ENCODE measurements at regions not wholly inside any gene's neighbourhood (a gene's known extent, or its start where the extent isn't known, plus 50 kb on each side); places are given as distances from the start of the nearest gene placed in this dataset.

DNA sequence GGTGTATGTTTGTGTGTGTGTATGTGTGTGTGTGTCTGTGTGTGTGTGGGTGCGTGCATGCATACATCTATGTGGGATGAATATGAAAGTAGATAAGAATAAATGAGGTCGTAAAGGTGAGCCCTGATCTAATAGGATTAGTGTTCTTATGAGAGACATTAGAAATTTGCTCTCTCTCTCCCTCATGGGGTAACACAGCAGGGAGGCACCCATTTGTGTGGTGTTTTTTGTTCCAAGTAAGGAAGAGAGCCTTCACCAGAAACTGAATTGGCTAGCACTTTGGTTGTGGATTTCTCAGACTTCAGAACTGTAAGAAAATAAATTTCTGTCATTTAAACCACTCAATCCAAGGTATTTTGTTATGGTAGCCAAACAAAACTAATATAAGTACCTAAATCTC is 353.7 kb upstream of the CHRM2 start:
- Histone ChIP-seq H3K36me3 (ENCODE audit: control insufficient read depth in 1 of 2, insufficient read depth in 2 of 2, low read length in 2 of 2) (no peaks in the 10 kb centered on the region), H3K4me1 (ENCODE audit: control insufficient read depth in 1 of 2, insufficient read depth in 2 of 2, low read length in 2 of 2) (no peaks in the 10 kb centered on the region), H3K9ac (ENCODE audit: low read depth in 1 of 2, low read length in 2 of 2) (no peak overlapping the region), H3K27ac (ENCODE audit: low read depth, low read length) (no peak overlapping the region), H3K4me3 (ENCODE audit: low read depth in 1 of 2, low read length in 2 of 2) (no peak overlapping the region), H3K27me3 (ENCODE audit: control insufficient read depth in 1 of 2, insufficient read depth in 2 of 2, low read length in 2 of 2) (no peaks in the 10 kb centered on the region), H3K9me3 (ENCODE audit: control insufficient read depth in 1 of 2, low read length in 2 of 2) (peaks cover 3 to 5% of the 10 kb centered on the region in 2 donors)

DNA sequence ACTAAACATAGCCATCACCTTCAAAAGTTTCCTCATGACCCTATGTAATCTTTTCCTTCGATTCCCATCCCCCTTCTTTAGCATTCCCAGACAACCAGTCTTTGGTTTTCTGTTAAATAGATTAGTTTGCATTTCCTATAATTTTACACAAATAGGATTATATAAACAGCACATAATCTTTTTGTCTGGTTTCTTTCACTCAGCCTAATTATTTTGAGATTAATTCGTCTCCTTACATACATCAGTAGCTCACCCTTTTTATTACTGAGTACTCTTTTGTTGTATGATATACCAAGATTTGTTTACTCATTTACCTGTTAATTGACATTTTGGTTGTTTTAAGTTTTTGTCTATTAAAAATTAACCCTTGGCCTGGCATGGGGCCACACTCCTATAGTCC is 354.7 kb upstream of the CHRM2 start:
- Histone ChIP-seq H3K27ac (ENCODE audit: low read depth, low read length) (no peak overlapping the region), H3K4me1 (ENCODE audit: control insufficient read depth in 1 of 2, insufficient read depth in 2 of 2, low read length in 2 of 2) (no peaks in the 10 kb centered on the region), H3K9ac (ENCODE audit: low read depth in 1 of 2, low read length in 2 of 2) (no peak overlapping the region), H3K9me3 (ENCODE audit: control insufficient read depth in 1 of 2, low read length in 2 of 2) (peaks cover 3 to 7% of the 10 kb centered on the region in 2 donors), H3K27me3 (ENCODE audit: control insufficient read depth in 1 of 2, insufficient read depth in 2 of 2, low read length in 2 of 2) (no peaks in the 10 kb centered on the region), H3K36me3 (ENCODE audit: control insufficient read depth in 1 of 2, insufficient read depth in 2 of 2, low read length in 2 of 2) (no peaks in the 10 kb centered on the region), H3K4me3 (ENCODE audit: low read depth in 1 of 2, low read length in 2 of 2) (no peak overlapping the region)

DNA sequence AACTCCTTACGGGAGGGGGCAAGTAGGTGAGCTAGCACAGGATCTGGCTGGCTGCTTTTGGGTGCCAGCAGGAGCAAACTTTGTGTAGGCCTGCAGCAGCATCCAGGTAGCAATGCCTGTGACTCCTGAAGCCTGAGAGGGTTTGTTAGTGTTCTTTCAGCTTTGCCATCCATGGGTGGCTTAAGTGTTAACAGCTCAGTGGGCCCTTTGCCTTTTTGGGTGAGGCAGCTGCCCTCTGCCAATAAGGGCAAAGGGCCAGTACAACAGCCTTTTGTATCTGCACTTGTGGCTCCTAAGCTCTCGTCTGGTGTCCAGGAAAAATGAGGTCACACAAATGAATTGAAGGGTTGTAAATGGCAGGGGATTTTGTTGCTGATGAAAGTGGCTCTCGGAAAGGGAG is 359.0 kb upstream of the CHRM2 start:
- Histone ChIP-seq H3K27me3 (ENCODE audit: control insufficient read depth in 1 of 2, insufficient read depth in 2 of 2, low read length in 2 of 2) (no peaks in the 10 kb centered on the region), H3K9me3 (ENCODE audit: control insufficient read depth in 1 of 2, low read length in 2 of 2) (peaks cover 0 to 6% of the 10 kb centered on the region in 2 donors), H3K36me3 (ENCODE audit: control insufficient read depth in 1 of 2, insufficient read depth in 2 of 2, low read length in 2 of 2) (no peaks in the 10 kb centered on the region), H3K27ac (ENCODE audit: low read depth, low read length) (no peak overlapping the region), H3K4me1 (ENCODE audit: control insufficient read depth in 1 of 2, insufficient read depth in 2 of 2, low read length in 2 of 2) (no peaks in the 10 kb centered on the region), H3K9ac (ENCODE audit: low read depth in 1 of 2, low read length in 2 of 2) (no peak overlapping the region), H3K4me3 (ENCODE audit: low read depth in 1 of 2, low read length in 2 of 2) (no peak overlapping the region)

DNA sequence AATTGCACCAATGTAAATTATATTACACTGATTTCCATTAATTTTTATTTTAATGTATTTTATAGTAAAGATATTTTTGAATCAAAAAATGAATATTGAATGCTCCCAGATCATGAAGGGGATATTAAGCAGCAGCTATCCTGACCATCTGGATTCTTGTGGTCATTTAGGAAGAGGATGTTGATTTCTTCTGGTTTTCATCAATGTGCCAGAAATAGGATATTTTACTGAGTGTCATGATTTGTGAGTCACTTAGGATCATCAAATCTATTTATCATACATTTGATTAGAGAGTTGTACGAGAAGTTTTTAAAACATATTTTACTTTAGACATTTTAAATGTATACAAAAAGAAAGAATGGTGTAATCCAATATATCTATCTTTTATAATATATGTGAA is 366.3 kb upstream of the CHRM2 start:
- no peaks in the 10 kb centered on the region for H3K4me1 ChIP-seq (ENCODE audit: control insufficient read depth in 1 of 2, insufficient read depth in 2 of 2, low read length in 2 of 2)
- H3K9me3 ChIP-seq (ENCODE audit: control insufficient read depth in 1 of 2, low read length in 2 of 2): peaks cover 0 to 2% of the 10 kb centered on the region in 2 donors
- no peak overlapping the region for H3K9ac ChIP-seq (ENCODE audit: low read depth in 1 of 2, low read length in 2 of 2)
- H3K4me3 ChIP-seq (ENCODE audit: low read depth in 1 of 2, low read length in 2 of 2): no peak overlapping the region
- no peaks in the 10 kb centered on the region for H3K36me3 ChIP-seq (ENCODE audit: control insufficient read depth in 1 of 2, insufficient read depth in 2 of 2, low read length in 2 of 2)
- no peak overlapping the region for H3K27ac ChIP-seq (ENCODE audit: low read depth, low read length)
- H3K27me3 ChIP-seq (ENCODE audit: control insufficient read depth in 1 of 2, insufficient read depth in 2 of 2, low read length in 2 of 2): no peaks in the 10 kb centered on the region

DNA sequence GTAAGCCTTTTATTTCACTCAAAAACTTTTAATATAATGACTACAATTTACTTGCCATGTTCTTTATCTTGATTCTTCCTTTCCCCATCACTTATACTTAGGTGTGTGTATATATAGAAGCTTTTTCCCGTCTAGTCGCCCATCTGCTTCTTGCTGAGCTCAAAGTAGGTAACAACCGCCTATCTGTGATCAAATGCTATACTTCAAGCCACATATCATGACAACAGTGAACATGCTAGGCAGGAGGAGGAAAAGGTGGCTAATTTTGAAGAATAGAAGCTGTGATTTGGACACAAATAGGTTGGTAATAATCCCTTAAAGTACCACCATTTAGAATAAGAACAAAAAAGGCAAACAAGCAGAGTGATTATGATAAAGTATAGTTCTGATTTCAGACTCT is 367.3 kb upstream of the CHRM2 start:
- no peak overlapping the region for H3K4me3 ChIP-seq (ENCODE audit: low read depth in 1 of 2, low read length in 2 of 2)
- H3K36me3 ChIP-seq (ENCODE audit: control insufficient read depth in 1 of 2, insufficient read depth in 2 of 2, low read length in 2 of 2): no peaks in the 10 kb centered on the region

DNA sequence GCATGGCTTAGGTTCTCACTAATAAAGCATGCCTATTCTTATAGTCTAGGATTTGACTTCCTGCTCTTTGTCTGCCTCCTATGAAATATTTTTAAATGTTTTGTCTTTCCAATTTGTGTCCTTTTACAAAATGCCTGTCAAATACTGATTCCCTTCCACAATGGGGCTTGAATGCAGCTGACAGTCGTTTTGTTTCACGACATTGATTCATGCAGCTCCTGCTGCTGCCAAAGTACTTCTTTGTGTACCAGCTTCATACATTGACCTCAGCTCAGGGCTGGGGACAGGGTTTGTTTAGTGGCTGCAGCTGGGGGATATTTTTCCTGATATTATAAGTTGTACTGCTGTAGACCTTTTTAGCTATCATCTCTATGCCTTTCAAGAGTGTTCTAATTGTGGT is 371.9 kb upstream of the CHRM2 start:
- no peak overlapping the region for H3K27ac ChIP-seq (ENCODE audit: low read depth, low read length)
- H3K27me3 ChIP-seq (ENCODE audit: control insufficient read depth in 1 of 2, insufficient read depth in 2 of 2, low read length in 2 of 2): no peaks in the 10 kb centered on the region
- no peak overlapping the region for H3K4me3 ChIP-seq (ENCODE audit: low read depth in 1 of 2, low read length in 2 of 2)
- no peak overlapping the region for H3K9ac ChIP-seq (ENCODE audit: low read depth in 1 of 2, low read length in 2 of 2)
- no peaks in the 10 kb centered on the region for H3K4me1 ChIP-seq (ENCODE audit: control insufficient read depth in 1 of 2, insufficient read depth in 2 of 2, low read length in 2 of 2)
- peaks cover 0 to 3% of the 10 kb centered on the region in 2 donors for H3K9me3 ChIP-seq (ENCODE audit: control insufficient read depth in 1 of 2, low read length in 2 of 2)
- no peaks in the 10 kb centered on the region for H3K36me3 ChIP-seq (ENCODE audit: control insufficient read depth in 1 of 2, insufficient read depth in 2 of 2, low read length in 2 of 2)

More for the DNA sequence above, 367.3 kb upstream of the CHRM2 start:
- Histone ChIP-seq H3K27ac (ENCODE audit: low read depth, low read length) (no peak overlapping the region), H3K4me1 (ENCODE audit: control insufficient read depth in 1 of 2, insufficient read depth in 2 of 2, low read length in 2 of 2) (no peaks in the 10 kb centered on the region), H3K27me3 (ENCODE audit: control insufficient read depth in 1 of 2, insufficient read depth in 2 of 2, low read length in 2 of 2) (no peaks in the 10 kb centered on the region), H3K9me3 (ENCODE audit: control insufficient read depth in 1 of 2, low read length in 2 of 2) (peaks cover 0 to 2% of the 10 kb centered on the region in 2 donors), H3K9ac (ENCODE audit: low read depth in 1 of 2, low read length in 2 of 2) (no peak overlapping the region)

DNA sequence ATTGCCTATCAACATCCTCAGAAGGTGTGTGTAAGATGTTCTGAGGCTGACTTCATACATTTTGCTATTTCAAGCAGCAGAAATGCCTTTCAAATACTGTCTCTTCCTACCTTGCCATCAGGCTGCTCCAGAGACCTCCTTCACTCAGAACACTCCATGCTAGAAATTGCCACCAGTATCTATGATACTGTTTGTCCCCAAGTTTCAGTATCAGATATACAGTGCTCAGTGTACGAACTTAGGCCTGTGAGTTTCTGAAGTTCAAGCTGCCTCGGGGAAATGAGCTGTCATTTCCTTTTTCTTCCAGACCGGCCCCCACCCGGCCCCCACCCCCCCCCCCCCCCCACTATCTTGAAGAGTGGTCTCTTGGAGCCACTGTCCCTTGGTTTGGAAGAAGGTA is 373.4 kb upstream of the CHRM2 start:
- H3K27ac ChIP-seq (ENCODE audit: low read depth, low read length): no peak overlapping the region
- H3K9me3 ChIP-seq (ENCODE audit: control insufficient read depth in 1 of 2, low read length in 2 of 2): peaks cover 0 to 3% of the 10 kb centered on the region in 2 donors
- no peak overlapping the region for H3K9ac ChIP-seq (ENCODE audit: low read depth in 1 of 2, low read length in 2 of 2)
- H3K27me3 ChIP-seq (ENCODE audit: control insufficient read depth in 1 of 2, insufficient read depth in 2 of 2, low read length in 2 of 2): no peaks in the 10 kb centered on the region
- no peaks in the 10 kb centered on the region for H3K36me3 ChIP-seq (ENCODE audit: control insufficient read depth in 1 of 2, insufficient read depth in 2 of 2, low read length in 2 of 2)
- no peak overlapping the region for H3K4me3 ChIP-seq (ENCODE audit: low read depth in 1 of 2, low read length in 2 of 2)
- no peaks in the 10 kb centered on the region for H3K4me1 ChIP-seq (ENCODE audit: control insufficient read depth in 1 of 2, insufficient read depth in 2 of 2, low read length in 2 of 2)

DNA sequence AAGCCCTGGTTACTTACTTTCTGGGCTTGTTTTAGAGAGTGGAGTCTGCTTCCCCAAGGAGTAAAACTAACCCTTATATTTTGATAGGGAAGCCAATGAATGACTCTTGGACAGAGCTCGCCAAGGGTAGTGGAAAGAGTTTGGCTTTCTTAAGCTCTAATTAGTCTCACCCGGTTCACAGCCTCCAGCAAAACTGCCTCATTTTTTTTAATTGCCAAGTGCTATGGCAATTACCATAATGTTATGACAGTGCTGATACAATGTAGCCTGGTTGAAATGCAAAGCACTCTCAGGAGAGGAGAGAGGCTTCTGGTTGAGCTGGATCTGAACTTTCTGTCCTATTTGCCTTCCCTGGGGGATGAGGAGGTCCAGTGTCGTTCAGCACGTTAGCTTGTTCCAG is 376.1 kb upstream of the CHRM2 start:
- Histone ChIP-seq H3K9me3 (ENCODE audit: control insufficient read depth in 1 of 2, low read length in 2 of 2) (peaks cover 0 to 3% of the 10 kb centered on the region in 2 donors), H3K4me1 (ENCODE audit: control insufficient read depth in 1 of 2, insufficient read depth in 2 of 2, low read length in 2 of 2) (no peaks in the 10 kb centered on the region), H3K9ac (ENCODE audit: low read depth in 1 of 2, low read length in 2 of 2) (no peak overlapping the region), H3K36me3 (ENCODE audit: control insufficient read depth in 1 of 2, insufficient read depth in 2 of 2, low read length in 2 of 2) (no peaks in the 10 kb centered on the region), H3K27ac (ENCODE audit: low read depth, low read length) (no peak overlapping the region), H3K27me3 (ENCODE audit: control insufficient read depth in 1 of 2, insufficient read depth in 2 of 2, low read length in 2 of 2) (no peaks in the 10 kb centered on the region), H3K4me3 (ENCODE audit: low read depth in 1 of 2, low read length in 2 of 2) (no peak overlapping the region)

DNA sequence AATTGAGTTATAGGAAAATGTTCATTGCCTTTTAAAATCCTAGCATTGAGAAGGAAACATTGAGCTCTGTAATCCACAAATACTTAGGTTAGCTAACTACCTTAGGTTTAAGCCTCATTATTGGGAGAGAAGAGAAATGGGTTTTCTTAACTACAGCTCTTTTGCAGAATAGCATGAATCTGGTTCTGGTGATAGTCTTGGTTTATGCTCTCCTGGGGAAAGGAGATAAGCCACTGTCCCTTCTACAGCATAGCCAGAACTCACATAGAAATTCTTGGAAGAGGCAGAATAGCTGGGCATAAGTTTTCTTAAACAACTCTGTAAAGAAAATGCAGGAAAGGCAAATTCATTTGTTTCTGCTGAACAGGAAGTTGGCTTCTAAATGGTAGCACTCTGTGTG is 378.6 kb upstream of the CHRM2 start:
- no peaks in the 10 kb centered on the region for H3K36me3 ChIP-seq (ENCODE audit: control insufficient read depth in 1 of 2, insufficient read depth in 2 of 2, low read length in 2 of 2)
- no peaks in the 10 kb centered on the region for H3K27me3 ChIP-seq (ENCODE audit: control insufficient read depth in 1 of 2, insufficient read depth in 2 of 2, low read length in 2 of 2)
- peaks cover 6 to 7% of the 10 kb centered on the region in 2 donors for H3K9me3 ChIP-seq (ENCODE audit: control insufficient read depth in 1 of 2, low read length in 2 of 2)
- H3K4me3 ChIP-seq (ENCODE audit: low read depth in 1 of 2, low read length in 2 of 2): no peak overlapping the region
- no peak overlapping the region for H3K27ac ChIP-seq (ENCODE audit: low read depth, low read length)
- H3K4me1 ChIP-seq (ENCODE audit: control insufficient read depth in 1 of 2, insufficient read depth in 2 of 2, low read length in 2 of 2): no peaks in the 10 kb centered on the region
- H3K9ac ChIP-seq (ENCODE audit: low read depth in 1 of 2, low read length in 2 of 2): no peak overlapping the region

DNA sequence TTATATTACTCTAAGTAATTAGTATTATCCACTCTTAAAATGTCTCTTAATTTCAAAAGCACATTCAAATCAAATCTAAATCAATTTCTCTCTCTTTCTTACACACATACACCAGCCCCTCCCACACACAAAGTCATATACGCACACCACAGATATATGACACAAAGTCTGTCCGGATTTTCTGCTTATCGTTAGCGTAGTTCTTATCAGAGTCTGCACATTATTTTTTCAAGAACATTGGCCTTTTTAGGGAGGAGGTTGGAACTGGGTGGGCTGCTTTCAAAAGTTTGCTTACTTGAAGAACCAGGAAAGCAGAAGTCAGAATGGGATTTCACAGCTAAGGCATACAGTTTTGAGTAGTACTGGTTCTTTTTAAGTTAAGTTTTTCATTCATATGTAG is 387.6 kb upstream of the CHRM2 start:
- Histone ChIP-seq H3K27me3 (ENCODE audit: control insufficient read depth in 1 of 2, insufficient read depth in 2 of 2, low read length in 2 of 2) (no peaks in the 10 kb centered on the region), H3K4me1 (ENCODE audit: control insufficient read depth in 1 of 2, insufficient read depth in 2 of 2, low read length in 2 of 2) (no peaks in the 10 kb centered on the region), H3K27ac (ENCODE audit: low read depth, low read length) (no peak overlapping the region), H3K4me3 (ENCODE audit: low read depth in 1 of 2, low read length in 2 of 2) (no peak overlapping the region), H3K36me3 (ENCODE audit: control insufficient read depth in 1 of 2, insufficient read depth in 2 of 2, low read length in 2 of 2) (no peaks in the 10 kb centered on the region), H3K9me3 (ENCODE audit: control insufficient read depth in 1 of 2, low read length in 2 of 2) (peaks cover 10% of the 10 kb centered on the region in 2 donors), H3K9ac (ENCODE audit: low read depth in 1 of 2, low read length in 2 of 2) (no peak overlapping the region)

DNA sequence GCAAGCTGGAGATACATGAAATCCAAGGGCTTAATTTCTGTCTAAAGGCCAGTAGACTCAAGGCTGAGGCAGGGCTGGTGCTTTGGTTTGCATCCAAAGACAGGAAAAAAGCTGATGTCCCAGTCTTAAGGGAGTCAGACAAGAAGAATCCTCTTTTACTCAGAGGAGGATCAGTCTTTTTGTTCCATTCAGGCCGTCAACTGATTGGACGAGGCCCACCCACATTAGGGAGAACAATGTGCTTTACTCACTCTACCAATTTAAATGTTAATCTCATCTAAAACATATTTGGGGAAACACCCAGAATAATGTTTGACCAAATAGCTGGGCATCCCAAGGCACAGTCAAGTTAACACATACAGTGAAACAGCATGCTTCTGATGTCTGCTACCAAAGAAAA is 388.5 kb upstream of the CHRM2 start:
- H3K9me3 ChIP-seq (ENCODE audit: control insufficient read depth in 1 of 2, low read length in 2 of 2): peaks cover 5 to 19% of the 10 kb centered on the region in 2 donors
- H3K4me3 ChIP-seq (ENCODE audit: low read depth in 1 of 2, low read length in 2 of 2): no peak overlapping the region
- no peaks in the 10 kb centered on the region for H3K27me3 ChIP-seq (ENCODE audit: control insufficient read depth in 1 of 2, insufficient read depth in 2 of 2, low read length in 2 of 2)
- H3K36me3 ChIP-seq (ENCODE audit: control insufficient read depth in 1 of 2, insufficient read depth in 2 of 2, low read length in 2 of 2): no peaks in the 10 kb centered on the region
- no peak overlapping the region for H3K9ac ChIP-seq (ENCODE audit: low read depth in 1 of 2, low read length in 2 of 2)
- no peaks in the 10 kb centered on the region for H3K4me1 ChIP-seq (ENCODE audit: control insufficient read depth in 1 of 2, insufficient read depth in 2 of 2, low read length in 2 of 2)
- no peak overlapping the region for H3K27ac ChIP-seq (ENCODE audit: low read depth, low read length)
